Transverse colon (tissue), 4 donors: ENCODE measurements at regions not wholly inside any gene's neighbourhood (a gene's known extent, or its start where the extent isn't known, plus 50 kb on each side); places are given as distances from the start of the nearest gene placed in this dataset.
"Not testable (repeated sequence)": the region's sequence is repeated elsewhere in the genome, so short reads cannot be mapped to it uniquely, and the experiment has no call there.

Source experiments
- CTCF ChIP-seq, 5 experiments: fragments of 200-600 bp in 3 of 5; fragments of 450-650 bp in 2 of 5; sonication (generic) in 3 of 5; IDR thresholded peaks; 1 replicate in 2 of 5; 2 replicates in 3 of 5; pipeline ENCODE4 v1.5.1; 2016 to 2017; ENCODE audit warnings: antibody characterized with exemption in 5 of 5, inconsistent platforms in 3 of 5, mild to moderate bottlenecking in 2 of 5, moderate library complexity in 1 of 5
- POLR2A ChIP-seq: fragments of 450-650 bp; IDR thresholded peaks from one replicate; pipeline ENCODE4 v1.6.1; 2016; ENCODE audit warnings: antibody characterized with exemption, mild to moderate bottlenecking, moderate library complexity
- POLR2AphosphoS5 ChIP-seq, 3 donors: sonication (generic); formaldehyde crosslinking; IDR thresholded peaks; one replicate each; pipeline ENCODE4 v1.6.1; 2016; ENCODE audit warnings: antibody characterized with exemption in 3 of 3

GRCh38 chr5:34466519-34467388, 189.4 kb upstream of the RAI14 start:
- not testable (repeated sequence) for TF ChIP-seq POLR2A; CTCF (IDR thresholded peaks at IDR 0.05); POLR2AphosphoS5 (IDR thresholded peaks at IDR 0.05)
